ENCODE measurements at regions not wholly inside any gene's neighbourhood (a gene's known extent, or its start where the extent isn't known, plus 50 kb on each side); places are given as distances from the start of the nearest gene placed in this dataset.

DNA sequence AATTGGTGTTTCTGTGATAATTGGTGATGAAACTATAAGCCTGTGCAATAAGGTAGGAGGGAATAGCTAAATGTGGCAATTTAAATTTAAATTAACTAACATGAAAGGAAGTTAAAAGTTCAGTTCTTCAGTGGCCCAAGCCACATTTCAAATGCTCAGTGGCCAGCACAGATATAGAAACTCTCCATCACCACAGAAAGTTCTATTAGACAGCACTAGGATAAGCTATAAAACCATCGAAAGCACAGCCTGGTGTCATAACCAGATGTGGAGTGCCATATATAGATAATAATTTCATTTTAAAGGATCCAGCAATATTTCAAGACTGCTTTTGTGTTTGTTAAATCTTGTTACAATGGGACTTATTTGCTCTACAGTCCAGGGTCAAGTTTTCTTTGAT is 119.3 kb upstream of the NR3C2 start:
- intact Hi-C loops (cut with DNase I): no loop called here
- Histone ChIP-seq H3K9me3 (no peaks in the 10 kb centered on the region), H3K27ac (no peak overlapping the region), H3K4me1 (ENCODE audit: insufficient read depth) (no peaks in the 10 kb centered on the region), H3K4me3 (no peak overlapping the region), H3K27me3 (no peaks in the 10 kb centered on the region), H3K36me3 (no peaks in the 10 kb centered on the region)
- TF ChIP-seq, protein P1, sequence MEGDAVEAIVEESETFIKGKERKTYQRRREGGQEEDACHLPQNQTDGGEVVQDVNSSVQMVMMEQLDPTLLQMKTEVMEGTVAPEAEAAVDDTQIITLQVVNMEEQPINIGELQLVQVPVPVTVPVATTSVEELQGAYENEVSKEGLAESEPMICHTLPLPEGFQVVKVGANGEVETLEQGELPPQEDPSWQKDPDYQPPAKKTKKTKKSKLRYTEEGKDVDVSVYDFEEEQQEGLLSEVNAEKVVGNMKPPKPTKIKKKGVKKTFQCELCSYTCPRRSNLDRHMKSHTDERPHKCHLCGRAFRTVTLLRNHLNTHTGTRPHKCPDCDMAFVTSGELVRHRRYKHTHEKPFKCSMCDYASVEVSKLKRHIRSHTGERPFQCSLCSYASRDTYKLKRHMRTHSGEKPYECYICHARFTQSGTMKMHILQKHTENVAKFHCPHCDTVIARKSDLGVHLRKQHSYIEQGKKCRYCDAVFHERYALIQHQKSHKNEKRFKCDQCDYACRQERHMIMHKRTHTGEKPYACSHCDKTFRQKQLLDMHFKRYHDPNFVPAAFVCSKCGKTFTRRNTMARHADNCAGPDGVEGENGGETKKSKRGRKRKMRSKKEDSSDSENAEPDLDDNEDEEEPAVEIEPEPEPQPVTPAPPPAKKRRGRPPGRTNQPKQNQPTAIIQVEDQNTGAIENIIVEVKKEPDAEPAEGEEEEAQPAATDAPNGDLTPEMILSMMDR (IDR thresholded peaks at IDR 0.05): no peak
- TF ChIP-seq POLR2A (IDR thresholded peaks at IDR 0.05) (no peak), EP300 (IDR thresholded peaks at IDR 0.05) (no peak)
- DNase-seq: no peak
- 81 to 92% (median 82%) methylated on average over 1 of the region's 1 CpG for WGBS, 3 donors

DNA sequence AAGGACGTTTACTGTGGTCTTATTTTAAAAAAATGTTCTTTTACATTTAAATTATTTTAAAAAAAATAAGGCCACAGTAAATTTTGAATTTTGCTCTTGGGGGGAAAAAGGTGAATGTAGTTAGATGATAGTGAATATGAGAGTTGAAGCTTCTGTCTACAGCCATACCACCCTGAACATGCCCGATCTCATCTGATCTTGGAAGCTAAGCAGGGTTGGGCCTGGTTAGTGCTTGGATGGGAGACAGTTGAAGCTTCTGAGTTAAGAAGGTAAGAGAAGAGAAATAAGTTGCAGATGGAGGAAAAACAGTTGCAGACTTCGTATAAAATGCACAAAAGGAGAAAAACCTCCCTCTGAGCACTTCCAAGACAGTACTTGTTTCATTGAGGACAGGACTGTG is 115.6 kb upstream of the NR3C2 start:
- 77 to 84% (median 83%) methylated on average over 3 of the region's 3 CpGs for WGBS, 3 donors
- DNase-seq: no peak
- no peak overlapping the region for H3K27ac ChIP-seq
- intact Hi-C loops (cut with DNase I): no loop called here
- no peaks in the 10 kb centered on the region for H3K9me3 ChIP-seq
- no peaks in the 10 kb centered on the region for H3K4me1 ChIP-seq (ENCODE audit: insufficient read depth)
- no peak overlapping the region for H3K4me3 ChIP-seq
- H3K36me3 ChIP-seq: no peaks in the 10 kb centered on the region
- H3K27me3 ChIP-seq: no peaks in the 10 kb centered on the region
- TF ChIP-seq POLR2A (IDR thresholded peaks at IDR 0.05) (no peak), EP300 (IDR thresholded peaks at IDR 0.05) (no peak)
- TF ChIP-seq, protein P1 (IDR thresholded peaks at IDR 0.05): no peak

DNA sequence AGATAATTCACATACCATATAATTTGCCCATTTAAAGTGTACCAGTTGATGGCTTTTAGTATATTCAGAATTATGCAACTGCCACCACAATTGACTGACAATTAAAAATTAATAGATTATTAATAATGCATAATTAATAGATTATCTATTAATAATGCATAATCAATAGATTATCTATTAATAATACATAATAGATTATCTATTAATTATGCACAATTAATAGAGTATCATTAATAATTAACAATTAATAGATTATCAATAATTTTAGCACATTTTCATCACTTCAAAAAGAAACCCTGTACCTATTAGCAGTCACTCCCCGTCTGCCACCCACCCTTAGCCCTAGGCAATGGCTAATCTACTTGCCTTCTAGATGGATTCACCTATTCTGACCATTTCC is 108.6 kb upstream of the NR3C2 start:
- Histone ChIP-seq H3K9me3 (no peaks in the 10 kb centered on the region), H3K27ac (no peak overlapping the region), H3K4me3 (no peak overlapping the region), H3K27me3 (no peaks in the 10 kb centered on the region), H3K4me1 (ENCODE audit: insufficient read depth) (no peaks in the 10 kb centered on the region), H3K36me3 (no peaks in the 10 kb centered on the region)
- intact Hi-C loops (cut with DNase I): no loop called here
- no peak for DNase-seq
- TF ChIP-seq POLR2A (IDR thresholded peaks at IDR 0.05) (no peak), EP300 (IDR thresholded peaks at IDR 0.05) (no peak)
- TF ChIP-seq, protein P1 (IDR thresholded peaks at IDR 0.05): no peak
- 94% methylated on average over 1 of the region's 1 CpG for WGBS, 3 donors

DNA sequence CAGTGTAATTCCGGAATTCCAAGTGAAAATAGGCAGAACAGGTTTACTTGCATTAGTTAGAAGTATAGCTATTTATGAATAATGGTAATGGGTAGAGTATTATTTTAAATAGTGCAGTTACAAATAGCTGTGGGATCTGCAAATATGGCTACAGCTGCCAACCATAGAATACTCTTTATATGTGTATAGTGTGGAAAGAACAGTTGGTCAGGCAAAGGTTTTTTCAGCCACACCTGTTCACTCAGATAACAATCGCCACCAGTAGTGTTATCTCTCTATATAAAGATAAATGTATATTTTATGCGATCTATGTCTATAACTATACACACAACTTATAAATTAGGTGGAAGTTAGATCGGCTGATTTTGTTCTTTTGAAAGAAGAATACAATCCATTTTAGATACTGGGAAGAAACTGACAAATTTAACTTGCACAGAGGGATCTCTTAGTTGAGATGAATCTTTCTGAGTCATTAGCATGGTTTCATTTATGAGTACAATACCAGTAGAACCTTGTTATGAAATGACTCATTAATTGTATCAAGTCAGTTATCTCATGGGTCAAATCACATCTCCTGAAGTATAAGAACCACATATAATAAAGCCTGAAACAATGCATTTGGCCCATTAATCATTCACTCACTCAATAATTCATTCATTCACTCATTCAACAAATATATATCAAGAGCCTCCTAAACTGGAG is 100.9 kb upstream of the NR3C2 start:
- intact Hi-C loops (cut with DNase I): no loop called here
- Histone ChIP-seq H3K27me3 (no peaks in the 10 kb centered on the region), H3K27ac (no peak overlapping the region), H3K4me1 (ENCODE audit: insufficient read depth) (no peaks in the 10 kb centered on the region), H3K9me3 (no peaks in the 10 kb centered on the region), H3K4me3 (no peak overlapping the region), H3K36me3 (no peaks in the 10 kb centered on the region)
- no peak for TF ChIP-seq POLR2A (IDR thresholded peaks at IDR 0.05)
- TF ChIP-seq EP300 (IDR thresholded peaks at IDR 0.05): no peak
- TF ChIP-seq, protein P1 (IDR thresholded peaks at IDR 0.05): no peak
- no peak for DNase-seq
- WGBS, 3 donors: 89 to 92% (median 92%) methylated on average over 4 of the region's 4 CpGs
